H7 (cell line): ENCODE measurements at regions not wholly inside any gene's neighbourhood (a gene's known extent, or its start where the extent isn't known, plus 50 kb on each side); places are given as distances from the start of the nearest gene placed in this dataset.
A peak's percentile ranks its signal among the peaks of the same experiment; 100 is the strongest.

Source experiments
- DNase-seq: peaks from one replicate; pipeline ENCODE4 v3.0.0; 2012
- H3K27me3 ChIP-seq: 2 replicates; pipeline ENCODE4 v1.6.0; 2011; ENCODE audit warnings: mild to moderate bottlenecking, low read length; ENCODE audit not compliant: control insufficient read depth, insufficient read depth
- H3K36me3 ChIP-seq: replicated peaks from 2 replicates; pipeline ENCODE4 v1.5.1; 2011; ENCODE audit warnings: low read length; ENCODE audit not compliant: control insufficient read depth, insufficient read depth
- H3K4me3 ChIP-seq: 2 replicates; pipeline ENCODE4 v1.5.1; 2011; ENCODE audit warnings: low read depth, mild to moderate bottlenecking, control low read depth, low read length, moderate library complexity; ENCODE audit not compliant: insufficient read depth

GRCh38 chr16:86330906-86331305, 179.4 kb upstream of the FOXF1 start:
- no peaks in the 10 kb centered on the region for H3K36me3 ChIP-seq
- H3K4me3 ChIP-seq: no peak overlapping the region
- H3K27me3 ChIP-seq: no peaks in the 10 kb centered on the region
- no peak for DNase-seq

- H3K27me3 ChIP-seq: no peaks in the 10 kb centered on the region
- peak; percentile 64 for DNase-seq
- no peaks in the 10 kb centered on the region for H3K36me3 ChIP-seq
- H3K4me3 ChIP-seq: no peak overlapping the region
Observed at GRCh38 chr16:86334079-86334635, 176.2 kb upstream of the FOXF1 start.

DNA sequence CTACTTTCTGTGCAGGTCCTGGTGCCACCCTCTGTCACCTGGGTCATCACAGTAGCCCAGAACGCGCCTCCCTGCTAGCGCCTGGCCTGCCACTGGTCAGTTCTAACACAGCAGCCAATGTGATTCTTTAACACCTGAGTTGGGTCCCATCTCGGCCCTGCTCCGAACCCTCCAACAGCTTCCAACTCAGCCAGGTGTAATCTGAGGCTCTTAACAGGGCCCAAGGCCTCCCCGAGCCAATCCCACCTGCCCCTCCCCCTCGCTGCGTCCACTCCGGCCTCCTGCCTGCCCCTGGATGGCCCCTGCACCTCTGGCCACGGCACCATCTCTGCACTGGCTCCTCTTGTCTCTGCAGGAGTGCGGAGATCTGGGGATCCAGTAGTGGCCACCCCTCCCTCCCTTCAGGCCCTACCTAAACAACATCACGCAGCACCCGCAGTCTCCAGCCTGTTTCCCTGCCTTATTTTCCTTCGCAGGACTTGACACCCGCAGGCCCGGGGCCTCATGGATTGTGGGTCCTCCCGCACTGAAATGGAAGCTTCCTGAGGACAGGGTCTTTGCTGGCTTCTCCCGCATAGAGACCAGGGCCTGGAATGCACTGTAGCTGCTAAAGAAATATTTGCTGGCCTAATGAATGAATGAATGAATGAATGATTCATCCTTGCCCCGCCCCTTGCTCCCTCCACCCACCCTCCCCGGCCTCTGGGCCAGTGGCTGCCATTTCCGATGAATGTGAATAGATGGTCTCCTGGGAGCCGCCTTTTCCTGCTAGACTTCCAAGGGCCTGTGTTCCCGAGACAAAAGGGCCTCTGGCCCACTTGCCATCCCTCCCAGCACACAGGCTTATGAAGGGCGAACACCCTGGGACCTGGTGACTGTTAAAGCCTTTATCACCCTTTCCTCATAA, 174.8 kb upstream of the FOXF1 start:
- Histone ChIP-seq H3K36me3 (no peaks in the 10 kb centered on the region), H3K4me3 (no peak overlapping the region), H3K27me3 (no peaks in the 10 kb centered on the region)
- DNase-seq: no peak

GRCh38 chr16:86337138-86337537, 173.2 kb upstream of the FOXF1 start:
- DNase-seq: peak; percentile 66
- Histone ChIP-seq H3K27me3 (no peaks in the 10 kb centered on the region), H3K36me3 (no peaks in the 10 kb centered on the region), H3K4me3 (no peak overlapping the region)

DNA sequence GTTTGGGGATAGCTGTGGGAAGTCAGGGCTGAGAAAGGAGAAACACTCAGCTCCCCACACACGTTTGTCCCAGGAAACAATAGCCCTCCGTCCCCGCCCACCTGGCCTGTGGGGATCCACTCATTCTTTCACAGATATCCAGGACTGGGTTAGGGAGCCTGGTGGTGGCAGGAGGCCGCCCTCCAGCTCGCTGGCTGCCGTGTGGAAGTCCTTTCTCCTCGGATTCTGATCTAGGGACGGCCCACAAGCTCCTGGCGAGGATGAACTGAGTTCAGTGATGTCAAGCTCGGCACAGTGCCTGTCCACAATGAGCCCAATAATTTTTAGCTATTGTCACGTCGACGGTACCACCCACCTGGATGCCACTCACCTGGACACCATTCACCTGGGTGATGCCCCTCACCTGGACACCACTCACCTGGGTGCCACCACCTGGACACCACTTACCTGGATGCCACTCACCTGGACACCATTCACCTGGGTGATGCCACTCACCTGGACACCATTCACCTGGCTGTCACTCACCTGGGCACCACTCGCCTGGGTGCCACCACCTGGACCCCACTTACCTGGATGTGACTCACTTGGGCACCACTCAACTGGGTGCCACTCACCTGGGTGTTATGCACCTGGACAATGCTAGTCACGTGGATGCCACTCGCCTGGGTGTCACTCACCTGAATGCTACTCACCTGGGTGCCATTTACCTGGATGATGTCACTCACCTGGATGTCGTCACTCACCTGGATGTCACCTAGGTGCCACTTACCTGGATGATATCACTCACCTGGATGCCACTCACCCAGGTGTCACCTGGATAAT, 172.5 kb upstream of the FOXF1 start:
- DNase-seq: no peak
- H3K27me3 ChIP-seq: no peaks in the 10 kb centered on the region; the same call in 1 of the 2 replicates
- H3K36me3 ChIP-seq: no peaks in the 10 kb centered on the region
- no peak overlapping the region for H3K4me3 ChIP-seq

DNA sequence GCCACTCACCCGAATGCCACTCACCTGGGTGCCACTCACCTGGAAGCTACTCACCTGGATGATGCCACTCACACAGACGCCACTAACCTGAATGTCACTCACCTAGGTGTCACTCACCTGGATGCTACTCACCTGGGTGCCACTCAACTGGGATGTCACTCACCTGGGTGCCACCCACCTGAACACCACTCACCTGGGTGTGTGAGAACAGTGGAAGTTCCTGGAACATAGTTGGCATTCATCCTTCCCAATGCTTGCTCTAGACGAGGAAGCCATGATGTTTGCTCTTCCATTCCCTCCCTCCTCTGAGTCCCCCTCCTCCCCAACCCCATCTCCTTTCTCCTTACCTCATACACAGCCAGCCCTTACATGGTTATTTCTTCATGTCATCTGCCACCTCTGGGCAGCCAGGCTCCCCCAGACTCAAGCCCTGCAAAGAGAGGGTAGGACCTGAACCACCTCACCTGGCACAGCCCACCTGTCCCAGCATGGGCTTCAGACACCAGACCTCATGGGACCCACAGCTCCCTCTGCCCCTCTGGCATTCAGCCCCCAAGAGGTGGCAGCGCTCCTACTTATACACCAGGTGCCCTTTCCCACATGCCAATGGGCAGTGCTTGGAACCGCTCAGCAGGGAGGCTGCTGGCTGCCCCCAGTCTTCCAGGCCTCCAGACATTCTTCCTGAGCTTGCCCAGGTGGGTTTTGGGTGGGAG, 171.8 kb upstream of the FOXF1 start:
- Histone ChIP-seq H3K27me3 (no peaks in the 10 kb centered on the region; the same call in 1 of the 2 replicates), H3K4me3 (no peak overlapping the region), H3K36me3 (no peaks in the 10 kb centered on the region)
- DNase-seq: no peak

DNA sequence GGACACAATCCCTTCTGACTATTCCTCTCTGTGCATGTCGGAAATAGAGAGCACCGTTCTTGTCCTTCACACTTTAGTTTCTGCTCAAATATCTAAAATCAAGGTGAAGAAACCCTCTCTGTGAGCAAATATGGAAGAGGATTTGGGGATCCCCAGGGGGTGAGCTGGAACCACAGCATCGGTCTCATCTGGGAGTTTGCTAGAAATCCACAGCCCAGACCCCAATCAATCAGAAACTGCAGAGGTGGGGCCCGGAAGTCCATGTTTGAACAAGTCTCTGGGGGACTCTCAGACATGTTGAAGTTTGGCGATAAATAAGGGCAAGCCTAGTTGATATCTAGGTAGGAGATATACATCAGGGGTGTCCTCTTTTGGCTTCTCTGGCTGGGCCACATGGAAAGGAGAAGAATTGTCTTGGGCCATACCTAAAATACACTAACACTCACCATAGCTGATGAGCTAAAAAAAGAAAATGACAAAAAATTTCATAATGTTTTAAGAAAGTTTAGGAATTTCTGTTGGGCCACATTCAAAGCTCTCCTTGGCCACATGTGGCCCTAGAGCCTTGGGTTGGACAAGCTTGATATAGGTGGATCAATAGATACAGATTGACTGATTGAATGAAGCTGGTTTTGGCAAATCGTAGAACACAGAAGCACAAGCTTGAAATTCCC, 168.0 kb upstream of the FOXF1 start:
- no peak for DNase-seq
- Histone ChIP-seq H3K27me3 (no peaks in the 10 kb centered on the region; the same call in 1 of the 2 replicates), H3K36me3 (no peaks in the 10 kb centered on the region), H3K4me3 (no peak overlapping the region)

- no peak overlapping the region for H3K4me3 ChIP-seq
Observed at GRCh38 chr16:86343027-86343795, 167.1 kb upstream of the FOXF1 start.

DNA sequence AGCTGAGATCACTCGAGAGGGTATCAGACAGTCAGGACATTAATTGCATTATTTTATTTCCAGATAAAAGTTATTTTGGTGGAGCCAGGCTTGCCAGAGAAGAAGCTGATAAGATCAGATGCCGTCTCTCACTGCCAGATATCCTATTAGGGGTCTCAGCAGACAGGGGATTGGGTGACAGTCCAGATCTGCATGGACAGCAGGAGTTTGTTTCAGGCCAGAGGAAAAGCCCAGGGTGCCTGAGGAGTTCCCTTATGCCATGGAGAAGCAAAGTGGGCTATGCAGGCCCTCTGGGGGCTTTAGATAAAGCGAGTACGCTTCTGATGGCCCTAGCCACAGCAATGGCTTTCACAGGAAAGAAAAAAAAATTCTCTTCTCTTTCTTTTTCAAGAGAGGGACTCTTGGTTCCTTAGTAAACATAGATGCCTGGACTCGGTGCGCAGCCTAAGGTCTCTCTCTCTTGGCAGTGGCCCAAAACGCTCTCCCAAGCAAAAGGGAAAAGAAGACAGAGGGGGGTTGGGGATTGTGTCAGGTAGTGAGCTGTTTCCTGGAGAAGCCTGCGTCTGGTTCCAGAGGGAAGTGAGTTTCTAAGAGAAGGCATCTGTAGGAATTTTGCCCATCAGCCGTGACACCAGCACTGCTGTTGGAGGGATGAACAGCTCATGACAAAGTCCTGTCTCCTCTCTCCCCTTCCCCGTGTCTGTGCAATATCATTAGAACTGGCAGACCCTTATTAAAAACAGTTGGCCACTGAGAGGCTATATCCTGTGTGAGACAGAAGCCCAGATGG, 166.3 kb upstream of the FOXF1 start:
- no peaks in the 10 kb centered on the region for H3K36me3 ChIP-seq
- no peak overlapping the region for H3K4me3 ChIP-seq
- no peaks in the 10 kb centered on the region; the same call in 1 of the 2 replicates for H3K27me3 ChIP-seq
- no peak for DNase-seq

More at GRCh38 chr16:86343027-86343795, 167.1 kb upstream of the FOXF1 start:
- peak; percentile 58 for DNase-seq
- Histone ChIP-seq H3K27me3 (no peaks in the 10 kb centered on the region; the same call in 1 of the 2 replicates), H3K36me3 (no peaks in the 10 kb centered on the region)

GRCh38 chr16:86344586-86344871, 165.8 kb upstream of the FOXF1 start:
- H3K36me3 ChIP-seq: no peaks in the 10 kb centered on the region
- no peak overlapping the region for H3K4me3 ChIP-seq
- H3K27me3 ChIP-seq: no peaks in the 10 kb centered on the region; the same call in 1 of the 2 replicates
- DNase-seq: no peak

DNA sequence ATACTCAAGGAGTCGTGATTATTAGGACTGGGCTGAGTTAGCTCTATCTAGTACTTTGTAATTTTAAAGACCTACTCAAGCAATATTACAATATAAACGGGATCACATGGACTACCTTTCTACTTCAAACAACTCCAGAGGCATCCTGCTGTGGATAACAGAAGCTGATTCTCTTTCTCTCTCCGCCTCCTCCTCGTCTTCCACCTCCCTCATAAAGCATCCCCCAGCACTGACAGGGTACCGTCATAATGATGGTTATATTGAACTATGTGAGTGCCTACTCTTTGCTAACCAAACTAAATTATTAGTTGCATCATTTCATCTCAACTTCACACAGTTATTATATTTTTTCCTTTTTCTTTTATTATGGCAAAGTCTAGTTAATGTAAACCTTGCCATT, 165.4 kb upstream of the FOXF1 start:
- DNase-seq: no peak
- Histone ChIP-seq H3K27me3 (no peaks in the 10 kb centered on the region; the same call in 1 of the 2 replicates), H3K36me3 (no peaks in the 10 kb centered on the region), H3K4me3 (no peak overlapping the region)

DNA sequence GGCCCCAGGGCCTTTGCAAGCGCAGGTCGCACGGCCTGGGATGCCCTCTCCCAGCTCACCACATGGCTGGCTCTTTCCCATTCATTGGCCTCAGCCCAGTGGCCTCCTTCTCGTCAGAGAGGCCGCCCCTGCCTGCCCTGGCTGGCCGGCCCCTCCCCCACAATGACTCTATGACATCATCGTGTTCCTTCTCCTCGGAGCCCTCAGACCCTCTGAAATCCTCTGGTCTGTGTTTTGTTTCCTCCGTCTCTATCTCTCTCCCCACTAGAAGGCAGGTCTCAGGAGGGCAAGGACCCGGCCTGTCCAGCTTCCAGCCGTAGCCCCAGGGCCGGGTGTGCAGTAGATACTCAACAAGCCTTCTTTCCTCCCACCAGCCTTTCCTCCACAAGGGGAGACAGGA, 164.8 kb upstream of the FOXF1 start:
- peak; percentile 59 for DNase-seq
- Histone ChIP-seq H3K27me3 (no peaks in the 10 kb centered on the region; the same call in 1 of the 2 replicates), H3K4me3 (no peak overlapping the region)

DNA sequence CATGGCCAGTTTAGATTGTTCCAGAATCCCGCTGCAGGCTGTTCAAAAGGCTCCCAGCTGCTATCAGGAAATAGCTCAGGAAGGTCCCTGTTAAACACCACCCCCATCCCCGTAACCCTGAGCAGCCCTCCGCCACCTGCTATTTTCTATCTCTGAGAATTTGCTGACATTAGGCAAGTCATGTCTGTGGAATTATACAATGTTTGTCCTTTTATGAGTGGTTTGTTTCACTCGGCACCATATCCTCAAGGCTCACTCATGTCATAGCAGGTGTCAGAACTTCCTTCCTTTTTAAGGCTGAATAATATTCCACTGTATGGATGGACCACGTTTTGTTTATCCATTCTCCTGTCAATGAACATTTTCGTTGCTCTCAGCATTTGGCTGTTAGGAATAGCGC, 164.3 kb upstream of the FOXF1 start:
- H3K4me3 ChIP-seq: no peak overlapping the region
- no peaks in the 10 kb centered on the region for H3K36me3 ChIP-seq
- no peaks in the 10 kb centered on the region; the same call in 1 of the 2 replicates for H3K27me3 ChIP-seq
- DNase-seq: no peak

More for the DNA sequence above, 164.8 kb upstream of the FOXF1 start:
- no peaks in the 10 kb centered on the region for H3K36me3 ChIP-seq
